Trophoblast cell (in vitro differentiated cells and primary cell): ENCODE measurements at regions not wholly inside any gene's neighbourhood (a gene's known extent, or its start where the extent isn't known, plus 50 kb on each side); places are given as distances from the start of the nearest gene placed in this dataset.

Source experiments
- DNase-seq, 2 donors: peaks; one replicate each; pipeline ENCODE4 v3.0.0-alpha.2; 2016
- H2AFZ ChIP-seq: 2 replicates; pipeline ENCODE4 v1.6.1; 2013; ENCODE audit warnings: low read length, moderate library complexity, mild to moderate bottlenecking; ENCODE audit not compliant: insufficient read depth, poor library complexity
- H2AK5ac ChIP-seq: 2 replicates; pipeline ENCODE4 v1.6.1; 2013; ENCODE audit warnings: mild to moderate bottlenecking, low read length
- H2BK120ac ChIP-seq: 2 replicates; pipeline ENCODE4 v1.6.1; 2013; ENCODE audit warnings: low read length, mild to moderate bottlenecking, moderate library complexity; ENCODE audit not compliant: insufficient read depth, poor library complexity
- H2BK12ac ChIP-seq: 2 replicates; pipeline ENCODE4 v1.6.1; 2013; ENCODE audit warnings: mild to moderate bottlenecking, low read length, moderate library complexity
- H2BK5ac ChIP-seq: 2 replicates; pipeline ENCODE4 v1.6.1; 2013; ENCODE audit warnings: low read length, low read depth, moderate library complexity, mild to moderate bottlenecking; ENCODE audit not compliant: poor library complexity
- H3K14ac ChIP-seq: 2 replicates; pipeline ENCODE4 v1.6.1; 2013; ENCODE audit warnings: mild to moderate bottlenecking, low read length
- H3K18ac ChIP-seq: 2 replicates; pipeline ENCODE4 v1.6.1; 2013; ENCODE audit warnings: mild to moderate bottlenecking, low read length
- H3K23ac ChIP-seq: 2 replicates; pipeline ENCODE4 v1.6.1; 2013; ENCODE audit warnings: low read length
- H3K27ac ChIP-seq: 2 replicates; pipeline ENCODE4 v1.5.1; 2013; ENCODE audit warnings: low read depth, mild to moderate bottlenecking, inconsistent platforms, low read length, moderate library complexity
- H3K27me3 ChIP-seq: 2 replicates; pipeline ENCODE4 v1.6.1; 2013; ENCODE audit warnings: inconsistent platforms, mild to moderate bottlenecking, low read length, moderate library complexity; ENCODE audit not compliant: insufficient read depth
- H3K36me3 ChIP-seq, 2 experiments: 1 replicate in 1 of 2; 2 replicates in 1 of 2; pipeline ENCODE4 v1.6.1; 2013; ENCODE audit warnings: low read length in 2 of 2, mild to moderate bottlenecking in 2 of 2, moderate library complexity in 1 of 2; ENCODE audit not compliant: insufficient read depth in 2 of 2, control insufficient read depth in 1 of 2
- H3K4ac ChIP-seq: 2 replicates; pipeline ENCODE4 v1.6.1; 2013; ENCODE audit warnings: low read depth, mild to moderate bottlenecking, low read length, moderate library complexity
- H3K4me1 ChIP-seq, 2 experiments: 1 replicate in 1 of 2; 2 replicates in 1 of 2; pipeline ENCODE4 v1.6.1; 2013; ENCODE audit warnings: low read length in 2 of 2, mild to moderate bottlenecking in 2 of 2, moderate library complexity in 1 of 2; ENCODE audit not compliant: insufficient read depth in 2 of 2, control insufficient read depth in 1 of 2
- H3K4me2 ChIP-seq: 2 replicates; pipeline ENCODE4 v1.6.1; 2013; ENCODE audit warnings: inconsistent platforms, mild to moderate bottlenecking, low read length, moderate library complexity
- H3K4me3 ChIP-seq: 2 replicates; pipeline ENCODE4 v1.5.1; 2013; ENCODE audit warnings: mild to moderate bottlenecking, low read depth, low read length, inconsistent platforms
- H3K79me1 ChIP-seq: one replicate; pipeline ENCODE4 v1.6.1; 2013; ENCODE audit warnings: low read length
- H3K79me2 ChIP-seq: 2 replicates; pipeline ENCODE4 v1.6.1; 2013; ENCODE audit warnings: low read length, mild to moderate bottlenecking; ENCODE audit not compliant: control insufficient read depth, insufficient read depth, poor library complexity
- H3K9ac ChIP-seq: 2 replicates; pipeline ENCODE4 v1.6.1; 2013; ENCODE audit warnings: mild to moderate bottlenecking, low read length
- H3K9me3 ChIP-seq: 2 replicates; pipeline ENCODE4 v1.6.1; 2013; ENCODE audit warnings: low read depth, mild to moderate bottlenecking, control low read depth, inconsistent platforms, low read length; ENCODE audit not compliant: insufficient read depth
- H4K12ac ChIP-seq: 2 replicates; pipeline ENCODE4 v1.6.1; 2013; ENCODE audit warnings: low read depth, mild to moderate bottlenecking, low read length, moderate library complexity
- H4K8ac ChIP-seq: 2 replicates; pipeline ENCODE4 v1.6.1; 2013; ENCODE audit warnings: low read depth, mild to moderate bottlenecking, low read length, moderate library complexity
- H4K91ac ChIP-seq: one replicate; pipeline ENCODE4 v1.6.1; 2013; ENCODE audit warnings: low read depth, mild to moderate bottlenecking, low read length, moderate library complexity
- WGBS: extraction: QIAGEN DNeasy Blood & Tissue Kit; methylation state at CpG from one replicate; pipeline ENCODE4 v1.1.7; 2013; ENCODE audit warnings: missing lambda C conversion rate; ENCODE audit not compliant: insufficient read length, insufficient coverage; ENCODE audit errors: extremely low coverage; 5-methylcytosine and 5-hydroxymethylcytosine counted together

DNA sequence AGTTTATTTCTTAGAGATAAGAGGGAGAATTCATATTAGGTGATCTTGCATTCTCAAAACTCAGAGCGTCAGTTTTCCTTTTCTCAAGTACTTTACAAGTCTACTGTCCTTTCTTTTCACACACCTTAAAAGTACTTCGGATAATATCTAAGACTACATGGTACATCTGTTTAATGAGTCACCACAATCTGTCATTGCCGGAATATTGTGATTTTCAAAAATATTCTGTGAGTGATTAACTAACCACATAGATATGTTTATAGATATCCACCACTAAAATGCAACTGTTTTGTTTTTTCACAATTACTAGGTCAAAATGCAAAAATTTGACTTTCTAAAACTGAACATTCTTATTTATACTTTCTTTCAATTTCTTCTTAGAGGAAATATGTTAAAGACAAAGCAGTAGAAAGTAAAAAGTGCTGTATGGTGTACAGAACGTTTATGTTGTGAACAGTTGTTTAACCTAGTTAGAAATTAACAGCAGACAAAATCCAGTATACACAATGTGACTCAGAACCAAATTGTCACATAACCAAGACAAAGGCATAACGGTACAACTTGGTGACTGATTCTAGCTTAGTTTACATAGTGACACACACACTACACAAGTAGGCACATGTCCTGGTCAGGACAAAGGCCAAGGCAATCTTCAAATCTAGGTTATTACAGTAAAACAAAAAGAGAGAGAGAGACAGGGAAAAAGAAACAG, 482.9 kb downstream of the NAF1 start:
- WGBS, result no CpG with 5 or more reads among the region's 5 CpGs
- H3K18ac ChIP-seq, result no peak overlapping the region
- H3K23ac ChIP-seq, result no peak overlapping the region

DNA sequence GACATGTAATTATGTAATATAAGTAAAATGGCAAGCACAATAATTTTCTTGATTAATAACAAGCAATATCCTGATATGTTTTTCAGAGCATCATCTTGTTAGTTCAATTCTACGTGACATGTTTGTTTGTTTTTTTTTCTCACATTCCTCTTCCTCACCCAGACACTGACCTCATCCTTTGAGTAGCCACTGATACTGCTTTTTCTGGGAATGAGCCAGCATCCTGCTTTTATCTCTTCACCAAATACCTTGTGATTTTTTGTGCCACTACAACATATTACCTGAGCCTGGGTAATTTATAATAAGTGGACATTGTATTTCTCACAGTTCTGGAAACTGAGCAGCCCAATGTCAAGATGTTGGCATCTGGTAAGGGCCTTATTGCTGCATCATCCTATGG, 484.0 kb downstream of the NAF1 start:
- no peak overlapping the region for H4K8ac ChIP-seq
- no peak overlapping the region for H3K27ac ChIP-seq
- no peak overlapping the region for H2AK5ac ChIP-seq
- no peak overlapping the region for H3K18ac ChIP-seq
- no peak overlapping the region for H4K91ac ChIP-seq
- no peaks in the 10 kb centered on the region for H3K4me1 ChIP-seq
- H2BK12ac ChIP-seq, result no peak overlapping the region
- no peak overlapping the region for H3K4ac ChIP-seq
- no peak overlapping the region for H3K4me2 ChIP-seq
- H3K9me3 ChIP-seq, result no peaks in the 10 kb centered on the region
- no peak overlapping the region for H3K9ac ChIP-seq
- no peaks in the 10 kb centered on the region for H3K79me1 ChIP-seq
- H3K79me2 ChIP-seq, result no peaks in the 10 kb centered on the region
- H3K4me3 ChIP-seq, result no peak overlapping the region
- H3K14ac ChIP-seq, result no peak overlapping the region
- H4K12ac ChIP-seq, result no peak overlapping the region
- H3K36me3 ChIP-seq, result no peaks in the 10 kb centered on the region
- no peak overlapping the region for H2AFZ ChIP-seq
- no peaks in the 10 kb centered on the region for H3K27me3 ChIP-seq
- H3K23ac ChIP-seq, result no peak overlapping the region
- DNase-seq, result peak; percentile 45 to 87
- H2BK120ac ChIP-seq, result no peak overlapping the region
- H2BK5ac ChIP-seq, result no peak overlapping the region
- no CpG with 5 or more reads among the region's 1 CpG for WGBS

More for the DNA sequence above, 482.9 kb downstream of the NAF1 start:
- Histone ChIP-seq H2AK5ac (no peak overlapping the region), H4K91ac (no peak overlapping the region), H3K79me2 (no peaks in the 10 kb centered on the region), H3K9ac (no peak overlapping the region), H3K14ac (no peak overlapping the region), H3K27me3 (no peaks in the 10 kb centered on the region), H3K79me1 (no peaks in the 10 kb centered on the region), H2BK12ac (no peak overlapping the region), H3K4me2 (no peak overlapping the region), H3K4me1 (no peaks in the 10 kb centered on the region), H2BK5ac (no peak overlapping the region), H4K12ac (no peak overlapping the region), H3K9me3 (no peaks in the 10 kb centered on the region), H3K36me3 (no peaks in the 10 kb centered on the region), H3K4me3 (no peak overlapping the region), H2AFZ (no peak overlapping the region), H3K27ac (no peak overlapping the region), H2BK120ac (no peak overlapping the region), H3K4ac (no peak overlapping the region), H4K8ac (no peak overlapping the region)
- peak; percentile 4 to 82 for DNase-seq

DNA sequence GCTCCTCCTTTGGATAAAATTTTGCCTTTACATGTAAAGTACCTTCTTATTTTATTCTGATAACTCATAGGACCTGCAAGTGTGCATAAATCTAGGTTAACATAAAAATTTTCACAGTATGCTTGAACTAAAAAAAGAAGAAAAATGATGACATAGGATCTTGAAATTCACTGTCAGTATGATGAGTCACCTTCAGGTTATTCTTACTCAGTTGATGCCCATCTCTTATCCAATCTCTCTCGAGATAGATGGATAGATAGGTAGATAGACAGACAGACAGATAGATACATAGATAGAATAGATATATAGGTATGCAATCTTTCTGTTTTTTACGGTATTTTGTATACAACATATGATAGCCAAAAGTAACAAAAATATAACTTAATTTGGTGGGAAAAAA, 485.5 kb downstream of the NAF1 start:
- no peaks in the 10 kb centered on the region for H3K9me3 ChIP-seq
- no peaks in the 10 kb centered on the region for H3K27me3 ChIP-seq
- no peak overlapping the region for H3K4me3 ChIP-seq
- no peak overlapping the region for H3K23ac ChIP-seq
- H2AFZ ChIP-seq, result no peak overlapping the region
- H4K91ac ChIP-seq, result no peak overlapping the region
- no peak overlapping the region for H4K12ac ChIP-seq
- no peak overlapping the region for H4K8ac ChIP-seq
- no peak overlapping the region for H2BK12ac ChIP-seq
- H2BK120ac ChIP-seq, result no peak overlapping the region
- no peaks in the 10 kb centered on the region for H3K4me1 ChIP-seq
- H3K79me1 ChIP-seq, result no peaks in the 10 kb centered on the region
- H3K79me2 ChIP-seq, result no peaks in the 10 kb centered on the region
- no peaks in the 10 kb centered on the region for H3K36me3 ChIP-seq
- H3K14ac ChIP-seq, result no peak overlapping the region
- no peak overlapping the region for H3K18ac ChIP-seq
- no CpG with 5 or more reads among the region's 2 CpGs for WGBS
- H3K4ac ChIP-seq, result no peak overlapping the region
- H3K9ac ChIP-seq, result no peak overlapping the region
- H3K4me2 ChIP-seq, result no peak overlapping the region
- no peak overlapping the region for H3K27ac ChIP-seq
- H2AK5ac ChIP-seq, result no peak overlapping the region
- H2BK5ac ChIP-seq, result no peak overlapping the region
- peak in 1 of 2 donors; percentile 76 for DNase-seq

DNA sequence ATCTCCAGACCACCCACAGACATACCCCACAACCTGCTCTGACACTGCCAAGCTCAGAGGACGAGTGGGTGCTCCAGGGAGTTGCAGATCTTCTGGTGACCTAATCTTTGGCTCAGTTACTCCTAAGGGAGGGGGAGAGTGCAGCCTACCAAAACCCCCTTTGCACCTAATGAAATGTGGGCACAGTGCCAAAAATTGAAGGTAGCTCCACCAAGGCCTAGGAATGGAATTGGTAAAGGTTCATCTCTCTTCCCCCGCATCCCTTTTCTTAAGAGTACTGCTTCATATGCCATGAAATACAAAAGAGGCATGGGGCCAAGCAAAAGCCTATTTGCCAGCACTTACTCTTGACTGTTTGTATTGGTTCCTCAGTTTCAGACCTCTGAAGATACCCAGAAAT, 491.0 kb downstream of the NAF1 start:
- no peak overlapping the region for H3K4me3 ChIP-seq
- H2BK12ac ChIP-seq, result no peak overlapping the region
- H2AFZ ChIP-seq, result no peak overlapping the region
- no peaks in the 10 kb centered on the region for H3K4me1 ChIP-seq
- no peak overlapping the region for H2AK5ac ChIP-seq
- WGBS, result no CpG with 5 or more reads among the region's 2 CpGs
- no peak overlapping the region for H3K23ac ChIP-seq
- no peak overlapping the region for H2BK5ac ChIP-seq
- H3K79me1 ChIP-seq, result no peaks in the 10 kb centered on the region
- H3K14ac ChIP-seq, result no peak overlapping the region
- no peaks in the 10 kb centered on the region for H3K27me3 ChIP-seq
- no peak overlapping the region for H3K4me2 ChIP-seq
- no peak overlapping the region for H3K18ac ChIP-seq
- no peaks in the 10 kb centered on the region for H3K9me3 ChIP-seq
- no peaks in the 10 kb centered on the region for H3K36me3 ChIP-seq
- H4K91ac ChIP-seq, result no peak overlapping the region
- no peak overlapping the region for H2BK120ac ChIP-seq
- H3K79me2 ChIP-seq, result no peaks in the 10 kb centered on the region
- H4K12ac ChIP-seq, result no peak overlapping the region
- H3K9ac ChIP-seq, result peak overlapping the region; percentile 22
- H3K4ac ChIP-seq, result no peak overlapping the region
- H4K8ac ChIP-seq, result no peak overlapping the region
- no peak overlapping the region for H3K27ac ChIP-seq
- DNase-seq, result no peak
